GM12865 (cell line): ENCODE measurements at regions not wholly inside any gene's neighbourhood (a gene's known extent, or its start where the extent isn't known, plus 50 kb on each side); places are given as distances from the start of the nearest gene placed in this dataset.

ENCODE experiments used
- DNase-seq: peaks from one replicate; pipeline ENCODE4 v3.0.0; 2010; ENCODE audit warnings: low read depth
- H3K4me3 ChIP-seq: 2 replicates; pipeline ENCODE4 v1.5.1; 2011; ENCODE audit warnings: mild to moderate bottlenecking, low read depth, low read length, control low read depth
- CTCF ChIP-seq: IDR thresholded peaks from 2 replicates; pipeline ENCODE4 v1.5.1; 2011; ENCODE audit warnings: low read length, control low read depth, low read depth, inconsistent platforms; ENCODE audit not compliant: insufficient read depth; ENCODE audit errors: missing control alignments

DNA sequence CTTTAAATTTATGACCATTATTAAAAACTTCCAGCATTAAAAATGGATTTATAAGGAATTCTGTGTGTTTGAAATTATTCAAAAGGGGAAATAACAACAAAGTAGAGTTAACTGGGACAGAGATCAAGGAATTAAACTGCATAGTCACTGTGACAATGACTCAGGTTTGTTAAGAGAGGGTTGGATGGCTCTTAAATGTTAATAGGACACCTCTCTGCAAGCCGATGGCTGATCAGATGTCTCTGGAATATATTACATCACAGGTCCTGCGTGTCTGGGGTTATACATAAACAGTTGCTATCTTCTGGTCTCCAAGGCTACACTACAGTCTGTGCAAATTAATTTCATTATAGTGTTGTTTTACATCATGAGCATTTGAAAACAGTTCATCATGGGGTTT, 574.3 kb downstream of the COL12A1 start:
- TF ChIP-seq CTCF: no peak
- no peak for DNase-seq

GRCh38 chr6:74626288-74626687, 579.6 kb downstream of the COL12A1 start:
- H3K4me3 ChIP-seq: no peak overlapping the region
- DNase-seq: no peak
- TF ChIP-seq CTCF: no peak

More for the DNA sequence above, 574.3 kb downstream of the COL12A1 start:
- no peak overlapping the region for H3K4me3 ChIP-seq

- DNase-seq: no peak
- TF ChIP-seq CTCF: no peak
Observed at GRCh38 chr6:74623027-74623426, 582.8 kb downstream of the COL12A1 start.

DNA sequence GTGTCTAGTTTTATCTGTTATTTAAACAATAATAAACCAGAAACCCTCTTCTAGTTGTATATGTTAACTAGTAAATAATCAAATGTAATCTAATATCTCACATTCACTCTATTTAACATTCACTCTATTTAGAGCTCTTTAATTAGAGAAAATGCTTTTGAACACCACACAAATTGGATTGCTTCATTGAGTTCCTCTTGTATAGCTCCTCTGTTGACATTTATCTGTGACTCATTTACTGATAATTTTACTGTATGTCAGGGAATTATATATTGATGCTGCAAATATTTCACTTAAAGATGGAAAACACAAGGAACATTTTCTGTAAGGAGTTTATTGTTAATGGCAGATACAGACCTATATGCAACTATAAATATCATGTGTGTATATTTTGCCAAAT, 594.6 kb downstream of the COL12A1 start:
- no peak overlapping the region for H3K4me3 ChIP-seq
- TF ChIP-seq CTCF: no peak
- no peak for DNase-seq

More at GRCh38 chr6:74623027-74623426, 582.8 kb downstream of the COL12A1 start:
- no peak overlapping the region for H3K4me3 ChIP-seq

- TF ChIP-seq CTCF: no peak
- H3K4me3 ChIP-seq: no peak overlapping the region
- DNase-seq: no peak
Observed at GRCh38 chr6:74610352-74610751, 595.5 kb downstream of the COL12A1 start.

DNA sequence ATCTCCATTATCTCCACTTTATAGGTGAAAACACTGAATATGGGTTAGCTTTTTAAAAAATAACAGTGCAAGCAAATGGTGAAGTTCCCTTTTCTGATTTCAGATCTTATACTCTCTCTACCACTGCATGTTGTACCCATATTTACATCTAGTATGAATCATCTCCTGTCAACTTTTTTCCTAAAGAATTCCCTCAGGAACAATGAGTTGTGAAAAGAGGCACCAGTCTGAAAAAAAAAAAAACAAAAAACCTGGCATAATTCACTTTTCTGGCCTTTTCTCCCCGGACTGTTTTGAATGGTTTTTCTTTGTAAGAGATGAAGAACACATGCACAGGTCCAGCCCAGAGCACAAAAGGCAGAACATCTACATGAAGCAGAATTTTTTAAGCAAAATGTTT, 596.0 kb downstream of the COL12A1 start:
- H3K4me3 ChIP-seq: no peak overlapping the region
- no peak for TF ChIP-seq CTCF
- DNase-seq: no peak

DNA sequence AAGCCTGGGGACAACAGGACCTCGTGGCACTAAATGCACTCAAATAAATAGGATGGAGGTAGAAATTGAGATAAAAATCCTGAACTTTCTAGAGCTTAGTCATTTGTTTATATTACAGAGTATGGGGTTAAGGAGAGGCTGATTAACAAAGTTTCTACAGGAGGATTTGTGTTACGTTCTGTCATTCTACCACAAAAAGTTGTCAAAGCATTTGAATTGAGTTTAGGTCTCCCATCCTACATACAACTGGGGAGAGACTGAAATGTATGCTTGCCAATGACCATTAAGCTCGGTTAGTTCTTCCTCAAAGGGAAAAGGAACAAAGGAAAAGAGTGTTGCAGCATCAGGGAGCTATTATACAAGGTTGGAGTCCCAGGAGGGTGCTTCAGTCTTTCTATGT, 597.9 kb downstream of the COL12A1 start:
- TF ChIP-seq CTCF: no peak
- H3K4me3 ChIP-seq: no peak overlapping the region
- no peak for DNase-seq
